ENCODE measurements at regions not wholly inside any gene's neighbourhood (a gene's known extent, or its start where the extent isn't known, plus 50 kb on each side); places are given as distances from the start of the nearest gene placed in this dataset. TPM values are rescaled to one million over a fixed set of nuclear protein-coding genes. Genes with fewer than 3 reads are reported as not detected.
"Not testable (repeated sequence)": the region's sequence is repeated elsewhere in the genome, so short reads cannot be mapped to it uniquely, and the experiment has no call there.

GRCh38 chr2:110264804-110265203 lies 52.5 kb upstream of the MTLN start:
- H3K4me1 Mint-ChIP-seq (ENCODE audit: low read depth, unreplicated experiment); BruUV-seq (replicated peaks); H3K4me1 ChIP-seq; H3K4me3 Mint-ChIP-seq (ENCODE audit: unreplicated experiment); H3K27me3 Mint-ChIP-seq (ENCODE audit: insufficient read depth, unreplicated experiment); intact Hi-C loops (cut with micrococcal nuclease; ENCODE audit: unreplicated experiment); H3K27ac Mint-ChIP-seq (ENCODE audit: unreplicated experiment); H3K27me3 ChIP-seq (replicated peaks; ENCODE audit: control insufficient read depth, insufficient read depth, low read length); H3K36me3 ChIP-seq (ENCODE audit: control insufficient read depth, insufficient read depth, low read length); CTCF ChIA-PET; POLR2A ChIA-PET; H3K4me3 ChIP-seq (ENCODE audit: low read depth, low read length); H3K36me3 Mint-ChIP-seq (ENCODE audit: insufficient read depth, unreplicated experiment); DNase-seq; H3K9me3 Mint-ChIP-seq (ENCODE audit: unreplicated experiment); H3K9me3 ChIP-seq: not testable (repeated sequence)

GRCh38 chr2:110264076-110264681 lies 51.8 kb upstream of the MTLN start:
- TSS peak; percentile 23 for BruUV-seq (replicated peaks)
- POLR2A ChIA-PET, CTCF ChIA-PET: not testable (repeated sequence)

GRCh38 chr2:110263462-110263861 lies 51.1 kb upstream of the MTLN start:
- H3K4me3 Mint-ChIP-seq (ENCODE audit: unreplicated experiment); H3K4me1 Mint-ChIP-seq (ENCODE audit: low read depth, unreplicated experiment); POLR2A ChIA-PET; BruUV-seq (replicated peaks); H3K36me3 Mint-ChIP-seq (ENCODE audit: insufficient read depth, unreplicated experiment); H3K36me3 ChIP-seq (ENCODE audit: control insufficient read depth, insufficient read depth, low read length); H3K4me1 ChIP-seq; H3K27me3 ChIP-seq (replicated peaks; ENCODE audit: control insufficient read depth, insufficient read depth, low read length); H3K9me3 ChIP-seq; H3K27ac Mint-ChIP-seq (ENCODE audit: unreplicated experiment); intact Hi-C loops (cut with micrococcal nuclease; ENCODE audit: unreplicated experiment); CTCF ChIA-PET; H3K27me3 Mint-ChIP-seq (ENCODE audit: insufficient read depth, unreplicated experiment); H3K9me3 Mint-ChIP-seq (ENCODE audit: unreplicated experiment); H3K4me3 ChIP-seq (ENCODE audit: low read depth, low read length); DNase-seq: not testable (repeated sequence)

More at GRCh38 chr2:110264076-110264681, 51.8 kb upstream of the MTLN start:
- H3K27me3 Mint-ChIP-seq (ENCODE audit: insufficient read depth, unreplicated experiment); DNase-seq; H3K4me1 ChIP-seq; H3K36me3 Mint-ChIP-seq (ENCODE audit: insufficient read depth, unreplicated experiment); H3K36me3 ChIP-seq (ENCODE audit: control insufficient read depth, insufficient read depth, low read length); intact Hi-C loops (cut with micrococcal nuclease; ENCODE audit: unreplicated experiment); H3K9me3 Mint-ChIP-seq (ENCODE audit: unreplicated experiment); H3K4me3 Mint-ChIP-seq (ENCODE audit: unreplicated experiment); H3K27me3 ChIP-seq (replicated peaks; ENCODE audit: control insufficient read depth, insufficient read depth, low read length); H3K4me3 ChIP-seq (ENCODE audit: low read depth, low read length); H3K27ac Mint-ChIP-seq (ENCODE audit: unreplicated experiment); H3K9me3 ChIP-seq; H3K4me1 Mint-ChIP-seq (ENCODE audit: low read depth, unreplicated experiment): not testable (repeated sequence)

Small RNA genes lying in the stretch of these regions (microRNA-seq; reads per million reads assigned to microRNA genes)
- not detected for gene MIR4436B2
